ENCODE measurements at regions not wholly inside any gene's neighbourhood (a gene's known extent, or its start where the extent isn't known, plus 50 kb on each side); places are given as distances from the start of the nearest gene placed in this dataset.

DNA sequence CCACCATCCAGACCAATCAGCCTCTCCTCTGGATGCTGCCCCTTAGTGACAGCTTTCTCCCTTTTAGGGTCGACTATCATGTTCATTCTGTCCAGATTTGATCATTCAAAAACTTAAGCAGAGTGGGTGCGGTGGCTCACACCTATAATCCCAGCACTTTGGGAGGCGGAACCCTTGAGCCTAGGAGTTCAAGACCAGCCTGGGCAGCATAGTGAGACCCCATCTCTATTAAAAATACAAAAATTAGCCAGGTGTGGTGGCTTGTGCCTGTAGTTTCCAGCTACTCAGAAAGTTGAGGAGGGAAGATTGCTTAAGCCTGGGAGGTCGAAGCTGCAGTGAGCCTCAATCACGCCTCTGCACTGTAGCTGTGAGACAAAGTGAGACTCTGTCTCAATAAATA is 68.3 kb upstream of the ZCCHC2 start:
- ChIA-PET CTCF (no interaction called here), POLR2A (no interaction called here)
- intact Hi-C loops (cut with micrococcal nuclease; ENCODE audit: unreplicated experiment) (no loop called here), in situ Hi-C loops (cut with HindIII; ENCODE audit: low pct_unique_long_range_greater_than_20kb, low sequenced_read_pairs) (no loop called here)
- Histone ChIP-seq H3K36me3 (ENCODE audit: control insufficient read depth, insufficient read depth, low read length) (no peaks in the 10 kb centered on the region), H3K4me1 (ENCODE audit: control insufficient read depth, insufficient read depth, low read length) (peaks cover 14% of the 10 kb centered on the region), H3K4me3 (ENCODE audit: low read depth in 2 of 2, low read length in 2 of 2) (no peak overlapping the region), H3K27ac (ENCODE audit: low read length) (no peak overlapping the region), H3K27me3 (ENCODE audit: control insufficient read depth, insufficient read depth, low read length) (no peaks in the 10 kb centered on the region), H3K9me3 (ENCODE audit: control insufficient read depth, insufficient read depth, low read depth, low read length) (no peaks in the 10 kb centered on the region)
- DNase-seq (ENCODE audit: low read depth, low spot score) (no peak), ATAC-seq (no peak)
- no TSS peak for BruUV-seq (replicated peaks)
- TF ChIP-seq POLR2AphosphoS5 (IDR thresholded peaks at IDR 0.05; ENCODE audit: low read depth, low read length) (no peak), TCF7L2 (IDR thresholded peaks at IDR 0.05; ENCODE audit: low read depth, low read length) (no peak), SIN3A (IDR thresholded peaks at IDR 0.05; ENCODE audit: borderline replicate concordance, insufficient read depth, low read depth, low read length) (no peak), CTCF (IDR thresholded peaks at IDR 0.05) (no peak), REST (IDR thresholded peaks at IDR 0.05; ENCODE audit: insufficient read depth in 1 of 2, low read depth in 2 of 2, low read length in 1 of 2) (no peak)

DNA sequence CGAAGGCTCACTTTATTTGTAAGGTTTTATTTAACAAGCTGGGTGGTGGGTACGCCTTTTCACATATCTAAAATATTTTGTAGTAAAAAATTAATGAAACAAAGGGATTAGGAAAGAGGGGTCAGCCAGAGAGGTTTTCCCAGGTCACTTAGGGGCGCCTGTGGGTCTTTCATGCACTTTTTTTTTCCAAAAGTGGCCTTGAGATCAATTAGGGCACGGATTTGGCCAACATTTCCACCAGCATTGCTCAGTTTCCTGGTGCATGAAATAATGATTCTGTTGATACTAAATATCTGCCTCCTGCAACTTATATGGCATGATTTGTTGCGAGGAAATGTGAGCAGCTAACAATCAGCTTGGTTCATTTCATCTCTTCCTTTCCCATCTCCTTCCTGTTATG is 67.6 kb upstream of the ZCCHC2 start:
- intact Hi-C loops (cut with micrococcal nuclease; ENCODE audit: unreplicated experiment) = no loop called here
- no peak for ATAC-seq
- Histone ChIP-seq H3K27me3 (ENCODE audit: control insufficient read depth, insufficient read depth, low read length) (no peaks in the 10 kb centered on the region), H3K27ac (ENCODE audit: low read length) (no peak overlapping the region), H3K36me3 (ENCODE audit: control insufficient read depth, insufficient read depth, low read length) (no peaks in the 10 kb centered on the region), H3K9me3 (ENCODE audit: control insufficient read depth, insufficient read depth, low read depth, low read length) (no peaks in the 10 kb centered on the region), H3K4me1 (ENCODE audit: control insufficient read depth, insufficient read depth, low read length) (peaks cover 14% of the 10 kb centered on the region), H3K4me3 (ENCODE audit: low read depth in 2 of 2, low read length in 2 of 2) (no peak overlapping the region)
- TF ChIP-seq SIN3A (IDR thresholded peaks at IDR 0.05; ENCODE audit: borderline replicate concordance, insufficient read depth, low read depth, low read length) = no peak
- TF ChIP-seq TCF7L2 (IDR thresholded peaks at IDR 0.05; ENCODE audit: low read depth, low read length) = no peak
- no TSS peak for BruUV-seq (replicated peaks)
- CTCF ChIA-PET = no interaction called here
- DNase-seq (ENCODE audit: low read depth, low spot score) = no peak
- POLR2A ChIA-PET = no interaction called here
- in situ Hi-C loops (cut with HindIII; ENCODE audit: low pct_unique_long_range_greater_than_20kb, low sequenced_read_pairs) = no loop called here

DNA sequence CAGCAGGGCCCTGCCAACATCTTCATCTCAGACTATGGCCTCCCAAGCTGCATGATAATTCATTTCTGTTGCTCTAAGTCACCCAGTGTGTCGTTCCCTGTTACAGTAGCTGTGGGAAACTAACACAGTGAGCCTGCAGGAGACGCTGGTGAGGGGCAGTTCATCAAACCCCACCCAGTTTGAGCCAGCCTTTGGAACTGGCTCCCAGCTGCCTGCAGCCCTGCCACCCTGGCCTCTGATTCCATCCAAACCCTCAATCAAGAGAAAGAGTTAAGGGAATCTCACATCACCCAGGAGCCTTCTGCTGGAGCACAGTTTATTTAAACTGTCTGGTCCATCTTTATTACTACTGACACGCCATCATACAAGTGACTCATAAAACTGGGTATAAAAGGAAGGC is 64.9 kb upstream of the ZCCHC2 start:
- intact Hi-C loops (cut with micrococcal nuclease; ENCODE audit: unreplicated experiment) = no loop called here
- Histone ChIP-seq H3K36me3 (ENCODE audit: control insufficient read depth, insufficient read depth, low read length) (no peaks in the 10 kb centered on the region), H3K27me3 (ENCODE audit: control insufficient read depth, insufficient read depth, low read length) (no peaks in the 10 kb centered on the region), H3K9me3 (ENCODE audit: control insufficient read depth, insufficient read depth, low read depth, low read length) (no peaks in the 10 kb centered on the region), H3K27ac (ENCODE audit: low read length) (no peak overlapping the region), H3K4me1 (ENCODE audit: control insufficient read depth, insufficient read depth, low read length) (peaks cover 4% of the 10 kb centered on the region), H3K4me3 (ENCODE audit: low read depth in 2 of 2, low read length in 2 of 2) (no peak overlapping the region)
- ChIA-PET POLR2A (no interaction called here), CTCF (no interaction called here)
- no peak for DNase-seq (ENCODE audit: low read depth, low spot score)
- TF ChIP-seq SIN3A (IDR thresholded peaks at IDR 0.05; ENCODE audit: borderline replicate concordance, insufficient read depth, low read depth, low read length) (no peak), POLR2AphosphoS5 (IDR thresholded peaks at IDR 0.05; ENCODE audit: low read depth, low read length) (no peak), CTCF (IDR thresholded peaks at IDR 0.05) (no peak), TCF7L2 (IDR thresholded peaks at IDR 0.05; ENCODE audit: low read depth, low read length) (no peak), REST (IDR thresholded peaks at IDR 0.05; ENCODE audit: insufficient read depth in 1 of 2, low read depth in 2 of 2, low read length in 1 of 2) (no peak)
- BruUV-seq (replicated peaks) = no TSS peak
- in situ Hi-C loops (cut with HindIII; ENCODE audit: low pct_unique_long_range_greater_than_20kb, low sequenced_read_pairs) = no loop called here
- no peak; the same call in 1 of the 2 replicates for ATAC-seq
